Natural killer cell (primary cell): ENCODE measurements at regions not wholly inside any gene's neighbourhood (a gene's known extent, or its start where the extent isn't known, plus 50 kb on each side); places are given as distances from the start of the nearest gene placed in this dataset.

Experiments
- ATAC-seq, 3 donors: fragments of 150-1000 bp in 2 of 3; fragments of 200-7000 bp in 1 of 3; cut with Tn5 transposase; 1 replicate in 1 of 3; 2 replicates in 2 of 3; pipeline ENCODE4 v1.10.0; 2021; ENCODE audit warnings: mild to moderate bottlenecking in 2 of 3, moderate library complexity in 2 of 3
- DNase-seq, 2 donors: peaks; one replicate each; pipeline versions ENCODE4 v3.0.0 to v3.0.0-alpha.2; 2013 to 2021; ENCODE audit warnings: mixed read lengths in 1 of 2
- H3K27ac ChIP-seq: one replicate; pipeline ENCODE4 v1.5.1; 2013; ENCODE audit warnings: mild to moderate bottlenecking, low read length
- H3K27me3 ChIP-seq: one replicate; pipeline ENCODE4 v1.6.1; 2013; ENCODE audit warnings: low read length; ENCODE audit not compliant: control insufficient read depth, insufficient read depth
- H3K36me3 ChIP-seq: one replicate; pipeline ENCODE4 v1.6.1; 2013; ENCODE audit warnings: low read length; ENCODE audit not compliant: control insufficient read depth, insufficient read depth
- H3K4me1 ChIP-seq: one replicate; pipeline ENCODE4 v1.6.1; 2013; ENCODE audit warnings: low read length; ENCODE audit not compliant: control insufficient read depth, insufficient read depth
- H3K4me3 ChIP-seq: one replicate; pipeline ENCODE4 v1.5.1; 2013; ENCODE audit warnings: low read length
- H3K9me3 ChIP-seq: one replicate; pipeline ENCODE4 v1.6.1; 2013; ENCODE audit warnings: low read length; ENCODE audit not compliant: control insufficient read depth, insufficient read depth
- H3K27ac Mint-ChIP-seq, 2 donors: one replicate each; pipeline ENCODE4 v1.8.0; 2022; ENCODE audit warnings: mild to moderate bottlenecking in 2 of 2, mixed read lengths in 2 of 2, moderate library complexity in 1 of 2
- H3K27me3 Mint-ChIP-seq, 2 donors: one replicate each; pipeline ENCODE4 v1.8.0; 2022; ENCODE audit warnings: low read depth in 2 of 2, mixed read lengths in 2 of 2
- H3K36me3 Mint-ChIP-seq: one replicate; pipeline ENCODE4 v1.8.0; 2022; ENCODE audit warnings: mixed read lengths
- H3K4me1 Mint-ChIP-seq, 2 donors: one replicate each; pipeline ENCODE4 v1.8.0; 2022; ENCODE audit warnings: mixed read lengths in 2 of 2
- H3K4me3 Mint-ChIP-seq: one replicate; pipeline ENCODE4 v1.8.0; 2022; ENCODE audit warnings: mild to moderate bottlenecking, moderate library complexity, mixed read lengths
- H3K9me3 Mint-ChIP-seq, 2 donors: one replicate each; pipeline ENCODE4 v1.8.0; 2022; ENCODE audit warnings: mixed read lengths in 2 of 2
- whole genome bisulfite sequencing: methylation state at CpG from one replicate; pipeline ENCODE4 v1.1.7; 2013; ENCODE audit warnings: missing lambda C conversion rate; ENCODE audit not compliant: insufficient coverage; 5-methylcytosine and 5-hydroxymethylcytosine counted together
- intact Hi-C: fragments of 100-400 bp; cut with micrococcal nuclease; formaldehyde crosslinking; loops from one replicate; pipeline ENCODE4 v1.14.2; 2022
- TF ChIP-seq, protein P1 (sequence below): fragments of 200-600 bp; IDR thresholded peaks from one replicate; pipeline ENCODE4 v1.8.0; 2022; ENCODE audit warnings: antibody characterized with exemption

DNA sequence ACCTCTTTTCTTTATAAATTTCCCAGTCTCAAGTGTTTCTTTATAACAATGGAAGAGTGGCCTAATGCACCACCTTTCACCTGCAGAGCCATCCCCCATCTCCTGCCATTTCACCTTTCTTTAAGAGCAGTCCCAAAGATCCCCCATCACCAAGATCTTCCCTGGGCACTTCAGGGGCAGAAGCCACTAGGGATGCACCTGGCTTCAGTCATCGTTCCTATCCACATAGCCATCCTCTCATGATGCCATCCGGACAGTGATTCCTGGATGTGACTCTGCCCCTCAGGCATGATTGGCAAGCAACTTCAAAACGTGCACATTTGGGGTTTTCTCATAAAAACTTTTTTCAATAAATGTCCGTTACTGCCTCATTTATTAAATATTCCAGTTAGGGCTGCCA is 225.9 kb downstream of the TBXT start:
- intact Hi-C loops, result no loop called here
- Mint-ChIP-seq H3K36me3 (no peaks in the 10 kb centered on the region), H3K4me1 (no peaks in the 10 kb centered on the region), H3K27me3 (no peaks in the 10 kb centered on the region), H3K9me3 (no peaks in the 10 kb centered on the region), H3K27ac (no peak overlapping the region), H3K4me3 (no peak overlapping the region)
- H3K4me1 ChIP-seq, result no peaks in the 10 kb centered on the region
- no peak overlapping the region for H3K4me3 ChIP-seq
- no peak overlapping the region for H3K27ac ChIP-seq
- no peaks in the 10 kb centered on the region for H3K36me3 ChIP-seq
- DNase-seq (no peak), ATAC-seq (no peak)
- H3K9me3 ChIP-seq, result no peaks in the 10 kb centered on the region
- WGBS, result 91% methylated on average over 4 of the region's 4 CpGs
- TF ChIP-seq, protein P1, sequence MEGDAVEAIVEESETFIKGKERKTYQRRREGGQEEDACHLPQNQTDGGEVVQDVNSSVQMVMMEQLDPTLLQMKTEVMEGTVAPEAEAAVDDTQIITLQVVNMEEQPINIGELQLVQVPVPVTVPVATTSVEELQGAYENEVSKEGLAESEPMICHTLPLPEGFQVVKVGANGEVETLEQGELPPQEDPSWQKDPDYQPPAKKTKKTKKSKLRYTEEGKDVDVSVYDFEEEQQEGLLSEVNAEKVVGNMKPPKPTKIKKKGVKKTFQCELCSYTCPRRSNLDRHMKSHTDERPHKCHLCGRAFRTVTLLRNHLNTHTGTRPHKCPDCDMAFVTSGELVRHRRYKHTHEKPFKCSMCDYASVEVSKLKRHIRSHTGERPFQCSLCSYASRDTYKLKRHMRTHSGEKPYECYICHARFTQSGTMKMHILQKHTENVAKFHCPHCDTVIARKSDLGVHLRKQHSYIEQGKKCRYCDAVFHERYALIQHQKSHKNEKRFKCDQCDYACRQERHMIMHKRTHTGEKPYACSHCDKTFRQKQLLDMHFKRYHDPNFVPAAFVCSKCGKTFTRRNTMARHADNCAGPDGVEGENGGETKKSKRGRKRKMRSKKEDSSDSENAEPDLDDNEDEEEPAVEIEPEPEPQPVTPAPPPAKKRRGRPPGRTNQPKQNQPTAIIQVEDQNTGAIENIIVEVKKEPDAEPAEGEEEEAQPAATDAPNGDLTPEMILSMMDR, result no peak
- H3K27me3 ChIP-seq, result no peaks in the 10 kb centered on the region

DNA sequence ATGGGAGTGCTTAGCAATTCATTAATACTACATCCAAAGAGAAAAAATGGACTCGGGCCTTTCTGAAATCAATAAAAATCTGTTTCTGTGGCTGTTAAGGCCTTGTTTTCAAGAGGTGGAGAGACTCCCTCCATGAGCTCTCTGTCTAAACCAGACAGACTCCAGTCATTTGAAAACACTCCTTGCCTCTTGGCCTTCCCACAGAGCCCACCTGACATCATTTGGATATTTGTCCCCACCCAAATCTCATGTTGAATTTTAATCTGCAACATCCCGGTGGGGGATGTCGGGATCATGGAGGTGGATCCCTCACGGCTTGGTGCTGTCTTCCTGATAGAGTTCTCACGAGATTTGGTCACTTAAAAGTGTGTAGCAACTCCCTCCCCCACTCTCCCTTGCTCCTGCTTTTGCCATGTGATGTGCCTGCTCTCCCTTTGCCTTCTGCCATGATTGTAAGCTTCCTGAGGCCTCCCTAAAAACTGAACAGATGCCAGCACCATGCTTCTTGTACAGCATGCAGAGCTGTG is 226.3 kb downstream of the TBXT start:
- Histone ChIP-seq H3K9me3 (no peaks in the 10 kb centered on the region), H3K4me3 (no peak overlapping the region), H3K27me3 (no peaks in the 10 kb centered on the region), H3K4me1 (no peaks in the 10 kb centered on the region), H3K36me3 (no peaks in the 10 kb centered on the region), H3K27ac (no peak overlapping the region)
- TF ChIP-seq, protein P1, result no peak
- 87% methylated on average over 5 of the region's 5 CpGs for WGBS
- Mint-ChIP-seq H3K9me3 (no peaks in the 10 kb centered on the region), H3K36me3 (no peaks in the 10 kb centered on the region), H3K27ac (no peak overlapping the region), H3K27me3 (peaks cover 2% of the 10 kb centered on the region in 2 donors), H3K4me3 (no peak overlapping the region), H3K4me1 (no peaks in the 10 kb centered on the region)
- intact Hi-C loops, result no loop called here
- DNase-seq, result no peak
- no peak for ATAC-seq

DNA sequence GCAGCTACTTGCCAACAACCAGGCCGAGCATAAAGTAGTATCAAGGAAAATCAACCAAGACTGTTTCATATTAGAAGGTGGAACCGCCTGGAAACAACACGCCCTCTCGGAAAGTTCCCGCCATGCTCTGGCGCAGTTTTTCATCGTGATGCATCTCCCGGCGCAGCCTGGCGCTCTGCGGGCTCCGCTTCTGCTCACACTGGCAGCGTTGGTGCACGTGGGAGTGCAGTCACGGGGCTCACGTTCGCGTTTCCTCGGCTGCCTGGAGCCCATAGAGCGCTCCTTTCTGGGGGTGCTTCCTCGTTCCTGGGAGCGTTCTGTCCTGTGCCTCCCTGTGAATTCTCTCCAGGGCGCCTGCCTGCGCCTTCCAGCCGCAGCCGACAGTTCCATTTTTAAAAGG is 227.3 kb downstream of the TBXT start:
- Histone ChIP-seq H3K27ac (no peak overlapping the region), H3K36me3 (no peaks in the 10 kb centered on the region), H3K9me3 (no peaks in the 10 kb centered on the region), H3K4me3 (no peak overlapping the region), H3K27me3 (no peaks in the 10 kb centered on the region), H3K4me1 (no peaks in the 10 kb centered on the region)
- intact Hi-C loops, result no loop called here
- no peak overlapping the region for H3K27ac Mint-ChIP-seq
- H3K27me3 Mint-ChIP-seq, result peaks cover 7 to 11% of the 10 kb centered on the region in 2 donors
- H3K9me3 Mint-ChIP-seq, result peaks cover 0 to 2% of the 10 kb centered on the region in 2 donors
- no peak for DNase-seq
- no peaks in the 10 kb centered on the region for H3K36me3 Mint-ChIP-seq
- no peaks in the 10 kb centered on the region for H3K4me1 Mint-ChIP-seq
- no peak overlapping the region for H3K4me3 Mint-ChIP-seq
- TF ChIP-seq, protein P1, result no peak
- 86% methylated on average over 26 of the region's 26 CpGs for WGBS
- ATAC-seq, result no peak

DNA sequence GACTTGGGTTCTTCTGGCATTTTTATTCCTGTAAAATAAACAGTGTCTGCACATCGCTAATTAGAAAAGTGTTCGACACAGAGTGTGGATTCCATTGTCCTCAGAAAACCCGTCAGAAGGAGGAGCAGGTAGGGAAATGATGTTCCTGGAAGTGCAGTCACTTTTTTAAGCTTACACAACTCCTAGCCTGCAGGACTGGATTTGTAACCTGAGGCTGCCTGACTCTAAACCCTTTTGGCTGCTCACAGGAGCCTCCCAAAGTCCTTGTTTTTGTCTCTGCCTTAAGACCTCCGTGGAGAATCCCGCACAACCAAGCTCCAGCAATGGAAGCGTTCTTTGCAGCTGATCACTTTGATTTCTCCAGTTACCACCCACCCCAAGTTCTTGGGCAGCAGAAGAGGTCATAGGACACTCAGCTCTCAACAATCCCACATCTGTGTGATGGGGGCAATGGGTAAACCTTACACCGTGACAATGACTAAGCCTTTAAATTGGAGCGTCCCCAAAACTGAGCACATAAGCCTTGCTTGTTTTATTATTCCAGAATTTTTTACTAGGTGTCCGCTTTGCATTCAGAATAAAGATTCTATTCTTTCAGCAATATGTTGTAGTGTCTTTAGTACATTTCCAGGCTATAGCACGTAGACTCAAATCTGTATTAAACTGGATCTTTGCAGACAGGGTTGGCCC is 227.9 kb downstream of the TBXT start:
- DNase-seq (no peak), ATAC-seq (no peak)
- Histone ChIP-seq H3K4me1 (no peaks in the 10 kb centered on the region), H3K36me3 (no peaks in the 10 kb centered on the region), H3K27me3 (no peaks in the 10 kb centered on the region), H3K4me3 (no peak overlapping the region), H3K9me3 (no peaks in the 10 kb centered on the region), H3K27ac (no peak overlapping the region)
- Mint-ChIP-seq H3K4me3 (no peak overlapping the region), H3K36me3 (no peaks in the 10 kb centered on the region), H3K4me1 (no peaks in the 10 kb centered on the region), H3K27me3 (peaks cover 12 to 17% of the 10 kb centered on the region in 2 donors), H3K9me3 (peaks cover 0 to 2% of the 10 kb centered on the region in 2 donors), H3K27ac (no peak overlapping the region)
- WGBS, result 80% methylated on average over 10 of the region's 10 CpGs
- intact Hi-C loops, result no loop called here
- TF ChIP-seq, protein P1, result no peak
